HG03520 (cell line): ENCODE measurements at regions not wholly inside any gene's neighbourhood (a gene's known extent, or its start where the extent isn't known, plus 50 kb on each side); places are given as distances from the start of the nearest gene placed in this dataset.
"Not testable (repeated sequence)": the region's sequence is repeated elsewhere in the genome, so short reads cannot be mapped to it uniquely, and the experiment has no call there.

Experiments
- ATAC-seq: cut with Tn5 transposase; IDR thresholded peaks from one replicate; pipeline ENCODE4 v1.9.1; 2021; ENCODE audit warnings: mild to moderate bottlenecking, moderate library complexity; ENCODE audit not compliant: unreplicated experiment

DNA sequence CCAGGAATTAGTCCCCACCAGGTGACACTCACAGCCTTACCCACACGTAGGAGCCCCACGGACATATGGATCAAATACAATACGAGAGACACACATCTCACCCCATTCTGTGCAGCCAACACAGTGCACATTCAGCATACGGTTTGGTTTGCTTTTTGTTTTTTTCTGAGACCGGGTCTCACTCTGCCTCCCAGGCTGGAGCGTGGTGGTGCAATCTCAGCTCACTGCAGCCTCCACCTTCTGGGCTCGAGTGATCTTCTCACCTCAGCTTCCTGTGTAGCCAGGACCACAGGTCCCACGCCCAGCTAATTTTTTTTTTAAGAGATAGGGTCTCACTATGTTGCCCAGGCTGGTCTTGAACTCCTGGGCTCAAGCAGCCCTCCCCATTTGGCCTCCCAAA lies 102.8 kb downstream of the POTEB start:
- not testable (repeated sequence) for ATAC-seq

DNA sequence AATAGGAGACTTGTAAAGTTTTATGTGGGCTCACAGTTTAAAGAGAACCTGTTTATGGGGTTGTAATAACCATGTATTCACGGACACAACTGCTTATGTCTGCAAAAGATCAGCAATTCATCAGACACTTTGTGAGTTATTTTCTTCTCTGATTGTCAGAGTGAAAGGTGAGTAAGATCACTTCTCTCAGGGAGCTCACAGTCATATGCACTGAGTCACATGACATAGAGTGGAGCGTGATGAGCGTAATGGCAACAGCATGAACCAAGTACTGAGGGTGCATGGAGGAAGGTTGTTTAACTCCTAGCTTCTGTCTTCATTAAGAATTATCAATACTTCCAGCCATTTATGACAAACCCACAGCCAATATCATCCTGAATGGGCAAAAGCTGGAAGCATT lies 111.0 kb downstream of the POTEB start:
- ATAC-seq = not testable (repeated sequence)

DNA sequence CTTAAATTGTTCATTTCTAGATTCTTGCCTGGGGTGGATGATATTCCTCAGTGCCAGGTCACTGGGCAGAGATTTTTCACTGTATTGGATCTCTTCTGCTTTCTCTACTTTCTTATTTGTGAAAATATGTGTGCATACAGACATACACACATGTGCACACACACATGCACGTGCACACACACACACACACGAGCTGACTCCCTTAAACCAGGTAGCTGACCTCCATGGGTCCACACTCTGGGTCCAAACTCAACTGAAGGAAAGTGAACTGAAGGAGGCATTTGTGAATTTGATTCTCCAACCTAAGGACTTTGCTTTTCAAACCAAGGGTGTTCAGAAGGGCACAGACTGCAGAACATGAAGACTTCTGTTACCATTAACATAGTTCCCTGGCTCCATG lies 113.8 kb downstream of the POTEB start:
- not testable (repeated sequence) for ATAC-seq

DNA sequence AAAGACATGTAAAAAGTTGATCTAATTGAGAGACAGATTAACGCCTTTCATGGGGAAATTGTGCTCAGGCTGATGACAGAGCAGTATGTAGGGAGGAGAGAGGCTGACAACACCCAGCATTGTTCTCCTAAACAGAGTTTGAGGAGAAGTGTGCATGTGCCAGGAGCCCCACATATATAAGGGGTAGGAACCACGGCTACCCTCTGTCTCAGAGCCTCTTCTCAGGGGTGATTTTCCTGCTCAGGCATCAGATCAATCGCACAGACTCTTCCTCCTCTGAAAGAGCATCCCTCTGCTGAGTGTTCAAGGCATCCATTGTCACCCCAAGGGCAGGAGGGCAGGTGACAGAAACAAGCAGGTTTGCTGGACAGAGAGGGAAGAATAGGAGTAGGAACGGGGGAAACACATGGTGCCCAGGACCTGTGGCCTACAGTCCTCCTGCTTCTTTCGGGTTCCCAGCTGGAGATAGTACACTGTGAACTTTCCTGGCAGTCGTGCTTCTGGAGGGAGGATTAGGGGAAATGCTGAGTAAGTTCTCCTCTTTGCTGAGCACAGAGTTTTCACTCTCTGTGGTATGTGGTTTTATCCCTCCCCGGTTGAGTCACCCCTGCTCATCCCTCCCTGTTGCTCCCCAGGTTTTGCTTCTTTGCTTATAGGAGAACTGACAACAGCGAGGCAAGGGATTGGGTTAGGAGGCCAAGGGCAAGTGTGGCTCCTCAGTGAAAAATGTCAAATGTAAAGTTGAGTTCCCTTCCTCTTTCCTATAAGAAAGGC lies 117.1 kb downstream of the POTEB start:
- not testable (repeated sequence) for ATAC-seq

DNA sequence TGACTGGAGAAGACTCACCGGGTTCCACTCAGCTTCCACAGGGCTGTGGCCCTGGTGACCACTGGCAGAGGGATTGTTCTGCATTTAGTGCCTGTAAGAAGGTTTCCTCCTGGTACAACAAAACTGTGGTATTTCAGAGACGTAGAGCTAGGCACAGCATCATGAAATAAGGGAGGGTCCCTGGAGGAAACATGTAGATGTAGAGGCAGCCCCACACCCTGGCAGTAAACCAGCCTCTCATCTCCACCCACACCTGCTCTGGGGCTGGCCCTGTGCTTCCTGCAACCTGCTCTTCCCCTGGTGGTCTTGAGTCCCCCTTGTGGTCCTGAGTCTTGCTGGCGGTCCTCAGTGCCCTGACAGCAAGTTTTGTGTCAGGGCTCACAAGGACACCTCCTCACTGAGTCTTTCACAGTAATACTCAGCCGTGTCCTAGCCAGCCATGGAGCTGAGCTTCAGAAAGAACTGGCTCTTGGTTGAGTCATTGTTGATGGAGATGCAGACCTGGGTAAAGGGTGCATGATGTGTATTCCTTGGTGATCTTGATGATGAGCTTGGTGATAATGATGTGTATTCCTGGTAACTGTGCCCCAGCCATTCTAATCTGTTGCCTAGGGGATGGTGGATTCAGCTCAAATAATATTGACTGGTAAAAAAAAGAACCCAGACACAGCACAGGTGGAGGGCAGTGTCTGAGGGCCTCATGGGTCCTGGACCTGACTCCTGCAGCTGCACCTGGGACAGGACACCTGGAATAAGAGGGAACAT lies 118.0 kb downstream of the POTEB start:
- not testable (repeated sequence) for ATAC-seq

DNA sequence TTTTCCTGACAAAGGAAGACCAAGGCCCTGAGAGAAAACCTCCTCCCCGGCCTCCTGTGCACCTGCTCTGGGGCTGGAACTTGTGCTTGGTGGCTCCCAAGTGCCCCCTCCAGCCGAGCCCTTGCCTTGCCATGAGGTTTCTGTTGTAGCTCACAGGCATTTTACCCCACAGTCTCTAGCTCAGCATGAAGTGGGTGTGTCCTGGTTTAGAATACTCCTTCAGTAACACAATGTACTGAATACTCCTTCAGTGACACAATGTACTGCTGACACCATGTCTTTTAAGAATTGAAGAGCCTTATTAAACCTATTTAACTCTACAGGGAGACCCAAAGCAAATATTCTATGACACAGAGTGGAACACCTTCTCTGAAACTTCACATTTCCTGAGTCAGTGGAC lies 123.7 kb downstream of the POTEB start:
- not testable (repeated sequence) for ATAC-seq

DNA sequence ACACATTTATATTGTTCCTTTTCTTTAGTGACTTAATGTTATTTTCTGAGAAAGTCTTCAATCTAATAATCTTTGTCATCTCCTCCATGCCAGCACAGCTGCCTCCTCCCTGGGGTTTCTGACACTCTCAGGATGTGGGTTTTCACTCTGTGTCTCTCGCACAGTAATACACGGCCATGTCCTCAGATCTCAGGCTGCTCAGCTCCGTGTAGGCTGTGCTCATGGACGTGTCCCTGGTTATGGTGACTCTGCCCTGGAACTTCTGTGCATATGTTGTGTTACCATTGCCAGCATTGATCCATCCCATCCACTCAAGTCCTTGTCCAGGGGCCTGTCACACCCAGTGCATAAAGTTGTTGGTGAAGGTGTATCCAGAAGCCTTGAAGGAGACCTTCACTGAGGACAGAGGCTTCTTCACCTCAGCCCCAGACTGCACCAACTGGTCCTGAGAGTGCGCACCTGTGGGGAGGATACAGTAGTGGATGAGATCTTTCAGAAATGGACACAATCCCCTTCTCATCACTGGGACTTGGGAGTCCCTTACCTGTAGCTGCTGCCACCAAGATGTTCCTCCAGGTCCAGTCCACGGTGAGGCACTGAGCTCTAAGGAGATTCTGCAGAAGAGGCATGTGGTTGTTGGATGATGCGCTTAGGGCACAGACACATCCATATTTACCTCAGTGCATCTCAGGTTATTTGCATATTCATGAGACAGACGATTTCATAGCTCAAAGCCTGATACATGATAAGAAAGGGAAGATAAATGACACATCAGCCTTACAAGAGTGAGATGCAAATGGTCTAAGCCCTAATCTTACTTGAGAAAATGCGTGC lies 125.2 kb downstream of the POTEB start:
- ATAC-seq = not testable (repeated sequence)

DNA sequence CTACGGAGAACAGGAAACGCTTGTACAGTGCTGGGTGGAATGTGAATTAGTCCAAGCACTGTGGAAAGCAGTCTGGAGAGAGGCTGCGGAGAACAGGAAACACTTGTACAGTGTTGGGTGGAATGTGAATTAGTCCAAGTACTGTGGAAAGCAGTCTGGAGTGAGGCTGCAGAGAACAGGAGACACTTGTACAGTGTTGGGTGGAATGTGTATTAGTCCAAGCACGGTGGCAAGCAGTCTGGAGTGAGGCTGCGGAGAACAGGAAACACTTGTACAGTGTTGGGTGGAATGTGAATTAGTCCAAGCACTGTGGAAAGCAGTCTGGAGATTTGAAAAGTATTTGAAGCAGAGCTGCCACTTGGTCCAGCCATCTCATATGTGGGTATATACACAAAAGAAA lies 128.4 kb downstream of the POTEB start:
- not testable (repeated sequence) for ATAC-seq

DNA sequence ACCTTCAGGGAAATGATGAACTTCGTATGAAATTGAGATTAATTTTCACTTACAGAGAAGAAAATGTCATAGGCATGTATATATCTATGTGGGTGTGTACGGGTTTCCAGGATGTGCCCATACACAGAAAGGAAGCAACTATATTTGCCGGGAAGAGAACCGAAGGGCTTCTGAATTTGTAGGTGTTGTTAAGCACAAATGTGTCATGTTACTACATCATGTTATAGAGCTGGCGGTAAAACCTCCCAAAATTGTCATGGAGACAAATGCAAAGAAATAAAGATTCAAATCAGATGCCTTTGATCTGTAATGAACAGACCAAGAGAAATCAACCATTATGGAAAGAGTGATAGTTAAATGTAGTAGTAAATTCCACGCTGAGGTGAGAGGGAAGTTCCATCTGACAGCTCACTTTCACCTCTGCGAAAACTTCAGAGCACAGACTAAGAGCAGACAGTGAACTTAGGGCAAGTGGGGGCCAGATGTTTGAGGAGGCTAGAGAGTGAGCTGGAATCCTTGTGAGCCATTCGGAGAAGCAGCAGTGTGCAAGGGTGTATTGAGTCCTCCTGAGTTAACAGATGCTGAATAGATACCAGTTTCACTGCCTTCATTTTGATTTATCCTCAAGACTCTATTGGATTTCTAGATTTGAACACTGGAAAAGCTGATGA lies 133.2 kb downstream of the POTEB start:
- ATAC-seq = not testable (repeated sequence)

DNA sequence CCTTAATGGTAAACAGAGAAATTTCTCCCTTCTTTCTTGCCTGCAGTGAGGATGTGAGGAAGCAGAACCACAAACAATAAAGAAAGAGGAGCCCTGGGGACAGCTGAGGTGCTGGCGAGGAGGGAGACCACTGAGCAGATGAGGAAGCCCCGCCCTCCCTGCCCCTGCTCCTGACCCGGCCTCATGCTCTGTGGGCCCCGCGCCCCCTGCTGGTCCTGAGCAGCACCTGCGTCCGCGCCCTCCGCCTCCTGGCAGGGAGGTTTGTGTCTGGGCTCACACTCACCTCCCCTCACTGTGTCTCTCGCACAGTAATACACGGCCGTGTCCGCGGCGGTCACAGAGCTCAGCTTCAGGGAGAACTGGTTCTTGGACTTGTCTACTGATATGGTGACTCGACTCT lies 135.5 kb downstream of the POTEB start:
- ATAC-seq = peak; percentile 91

DNA sequence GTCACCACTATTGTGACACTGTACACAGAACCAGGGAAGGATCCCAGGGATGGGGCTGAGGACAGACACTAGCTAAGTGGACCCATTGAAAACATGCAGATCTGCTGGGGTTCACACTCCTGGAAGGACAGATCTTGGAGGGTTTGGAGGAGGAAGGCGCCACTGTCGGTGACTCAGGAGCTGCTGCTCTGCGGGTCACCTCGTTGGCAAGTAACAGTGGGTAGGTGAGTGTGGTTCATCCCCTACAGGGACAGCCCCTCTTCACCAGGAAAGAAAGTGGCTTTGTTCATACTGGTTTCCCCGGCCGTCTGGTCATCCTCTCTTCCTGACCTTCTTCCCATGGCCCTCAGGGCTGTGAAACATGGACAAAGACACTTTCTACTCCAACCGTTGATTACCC lies 139.5 kb downstream of the POTEB start:
- not testable (repeated sequence) for ATAC-seq

DNA sequence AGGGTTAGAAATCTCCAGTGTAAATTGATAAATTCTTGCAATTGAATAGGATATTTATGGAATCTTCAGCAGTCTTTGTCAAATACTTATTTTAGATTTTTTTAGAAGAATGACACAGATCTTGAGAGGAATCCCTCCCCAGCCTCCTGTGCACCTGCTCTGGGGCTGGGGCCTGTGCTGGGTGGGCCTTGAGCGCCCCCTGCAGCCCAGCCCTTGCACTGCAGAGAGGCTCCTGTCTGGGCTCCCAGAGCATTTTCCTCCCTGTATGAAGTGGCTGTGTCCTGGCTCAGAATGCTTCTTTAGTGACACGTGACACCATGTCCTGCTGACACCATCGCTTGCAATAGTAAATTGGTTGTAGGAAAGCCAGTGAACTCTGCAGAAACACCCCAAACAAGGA lies 141.1 kb downstream of the POTEB start:
- ATAC-seq = not testable (repeated sequence)

DNA sequence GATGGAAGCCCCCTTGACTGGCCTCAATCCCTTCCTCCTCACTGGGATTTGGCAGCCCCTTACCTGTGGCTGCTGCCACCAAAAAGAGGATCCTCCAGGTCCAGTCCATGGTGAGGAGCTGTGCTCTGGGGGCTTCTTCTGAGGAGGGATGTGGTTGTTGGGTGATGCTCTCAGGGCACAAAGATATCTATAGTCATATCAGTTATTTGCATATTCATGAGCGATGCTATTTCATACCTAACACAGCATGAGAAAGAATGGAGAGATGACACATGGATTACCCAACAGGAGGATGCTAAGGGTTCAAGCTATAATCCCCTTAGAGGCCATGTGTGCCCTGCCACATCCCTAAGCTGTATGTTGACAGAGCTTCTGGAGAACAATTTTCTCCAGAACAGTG lies 141.7 kb downstream of the POTEB start:
- ATAC-seq = not testable (repeated sequence)

DNA sequence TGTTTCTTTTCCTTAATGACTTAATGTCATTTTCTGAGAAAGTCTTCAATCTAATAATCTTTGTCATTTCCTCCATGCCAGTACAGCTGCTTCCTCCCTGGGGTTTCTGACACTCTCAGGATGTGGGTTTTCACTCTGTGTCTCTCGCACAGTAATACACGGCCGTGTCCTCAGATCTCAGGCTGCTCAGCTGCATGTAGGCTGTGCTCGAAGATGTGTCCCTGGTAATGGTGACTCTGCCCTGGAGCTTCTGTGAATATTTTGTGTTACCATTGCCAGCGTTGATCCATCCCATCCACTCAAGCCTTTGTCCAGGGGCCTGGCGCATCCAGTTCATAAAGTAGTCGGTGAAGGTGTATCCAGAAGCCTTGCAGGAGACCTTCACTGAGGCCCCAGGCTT lies 142.2 kb downstream of the POTEB start:
- ATAC-seq = not testable (repeated sequence)

DNA sequence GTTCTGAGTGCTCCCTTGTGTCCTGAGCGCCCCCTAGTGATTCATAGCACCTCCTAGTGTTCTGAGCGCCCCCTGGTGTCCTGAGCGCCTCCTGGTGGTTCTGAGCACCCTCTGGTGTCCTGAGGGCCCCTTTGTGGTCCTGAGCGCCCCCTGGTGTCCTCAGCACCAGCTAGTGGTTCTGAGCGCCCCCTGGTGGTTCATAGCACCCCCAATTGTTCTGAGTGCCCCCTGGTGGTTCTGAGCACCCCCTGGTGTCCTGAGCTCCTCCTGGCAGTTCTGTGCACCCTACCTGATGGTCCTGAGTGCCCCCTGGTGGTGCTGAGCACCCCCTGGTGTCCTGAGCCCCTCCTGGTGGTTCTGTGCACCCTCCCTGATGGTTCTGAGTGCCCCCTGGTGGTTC lies 146.0 kb downstream of the POTEB start:
- ATAC-seq = peak; percentile 51

DNA sequence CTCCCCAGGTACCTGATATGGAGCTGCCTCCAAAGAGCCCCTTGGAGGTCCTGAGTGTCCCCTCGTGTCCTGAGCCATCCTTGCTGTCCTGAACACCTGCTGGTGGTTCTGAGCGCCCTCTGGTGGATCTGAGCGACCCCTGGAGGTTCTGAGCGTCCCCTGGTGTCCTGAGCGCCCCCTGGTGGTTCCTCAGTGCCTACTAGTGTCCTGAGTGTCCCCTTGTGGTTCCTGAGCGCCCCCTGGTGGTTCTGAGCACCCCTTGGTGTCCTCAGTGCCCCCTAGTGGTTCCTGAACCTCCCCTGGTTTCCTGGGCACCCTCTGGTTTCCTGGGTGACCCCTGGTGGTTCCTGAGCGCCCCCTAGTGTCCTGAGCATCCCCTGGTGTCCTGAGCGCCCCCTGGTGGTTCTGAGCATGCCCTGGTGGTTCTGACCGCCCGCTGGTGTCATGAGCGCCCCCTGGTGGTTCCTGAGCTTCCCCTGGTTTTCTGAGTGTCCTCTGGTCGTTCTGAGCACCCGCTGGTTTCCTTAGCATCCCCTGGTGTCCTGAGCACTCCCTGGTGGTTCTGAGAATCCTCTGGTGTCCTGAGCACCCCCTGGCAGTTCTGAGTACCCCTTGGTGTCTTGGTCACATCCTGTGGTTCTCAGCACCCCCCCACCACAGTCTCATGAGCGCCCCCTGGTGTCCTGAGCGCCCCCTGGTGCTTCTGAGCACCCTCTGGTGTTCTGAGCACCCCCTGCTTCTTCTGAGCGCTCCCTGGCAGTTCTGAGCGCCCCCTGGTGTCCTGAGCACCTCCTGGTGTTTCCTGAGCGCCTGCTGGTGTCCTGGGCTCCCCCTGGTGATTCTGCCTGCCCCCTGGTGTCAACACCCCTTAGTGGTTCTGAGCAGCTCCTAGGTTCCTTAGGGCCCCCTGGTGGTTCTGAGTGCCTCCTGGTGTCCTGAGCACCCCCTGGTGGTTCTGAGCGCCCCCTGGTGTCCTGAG lies 146.8 kb downstream of the POTEB start:
- ATAC-seq = peak; percentile 58

DNA sequence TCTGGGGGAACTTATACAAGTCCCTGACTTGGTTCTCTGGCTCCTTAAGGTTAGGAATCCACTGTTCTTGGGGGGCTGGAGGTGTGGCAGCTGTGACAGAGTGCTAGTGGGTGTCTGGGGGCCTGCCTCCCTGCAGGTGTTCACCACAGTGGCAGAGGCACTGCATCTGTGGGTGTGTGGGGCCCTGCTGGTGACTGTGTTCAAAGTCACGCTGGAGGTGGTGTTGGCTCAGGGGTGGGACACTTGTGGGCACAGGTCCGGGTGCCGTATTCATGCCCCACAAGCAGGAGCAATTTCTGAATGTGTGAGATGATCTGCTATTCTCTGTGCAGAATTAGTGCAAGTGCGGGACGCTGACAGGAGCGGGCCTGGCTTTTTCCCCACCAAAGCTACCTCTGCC lies 152.5 kb downstream of the POTEB start:
- not testable (repeated sequence) for ATAC-seq

DNA sequence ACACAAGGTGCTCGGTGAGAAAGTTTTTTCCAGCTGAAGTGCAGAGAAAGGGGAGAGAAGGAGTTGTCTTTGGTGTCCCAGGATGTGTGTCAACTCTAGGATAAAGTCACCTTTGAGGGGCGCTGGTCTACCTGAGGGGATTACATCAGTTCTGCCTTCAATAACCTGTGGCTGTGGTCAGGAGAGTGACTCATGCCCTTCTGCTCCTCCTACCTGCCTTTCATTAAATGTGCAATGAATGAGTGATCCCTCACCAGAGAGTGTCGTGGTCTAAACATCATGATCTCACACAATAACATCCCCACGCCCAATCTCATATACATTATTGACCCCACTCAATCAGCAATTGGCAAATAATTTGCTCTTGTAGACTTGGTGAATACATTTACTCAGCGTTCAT lies 156.4 kb downstream of the POTEB start:
- not testable (repeated sequence) for ATAC-seq

DNA sequence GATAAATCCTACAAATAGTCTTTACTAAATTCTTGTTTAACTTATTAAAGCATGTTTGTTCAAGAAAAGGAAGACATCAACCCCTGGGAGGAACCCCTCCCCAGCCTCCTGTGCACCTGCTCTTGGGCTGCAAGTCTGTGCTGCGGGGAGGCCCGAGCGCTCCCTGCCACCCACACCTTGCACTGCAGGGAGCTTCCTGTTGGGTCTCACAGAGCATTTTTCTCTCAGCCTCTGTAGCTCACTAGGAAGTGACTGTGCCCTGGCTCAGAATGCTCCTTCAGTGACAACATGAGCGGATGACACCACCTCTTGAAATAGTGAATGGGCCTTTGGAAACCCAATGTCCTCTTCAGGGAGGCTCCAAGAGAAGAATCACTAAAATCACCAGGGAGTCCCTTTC lies 158.8 kb downstream of the POTEB start:
- ATAC-seq = peak; percentile 74

DNA sequence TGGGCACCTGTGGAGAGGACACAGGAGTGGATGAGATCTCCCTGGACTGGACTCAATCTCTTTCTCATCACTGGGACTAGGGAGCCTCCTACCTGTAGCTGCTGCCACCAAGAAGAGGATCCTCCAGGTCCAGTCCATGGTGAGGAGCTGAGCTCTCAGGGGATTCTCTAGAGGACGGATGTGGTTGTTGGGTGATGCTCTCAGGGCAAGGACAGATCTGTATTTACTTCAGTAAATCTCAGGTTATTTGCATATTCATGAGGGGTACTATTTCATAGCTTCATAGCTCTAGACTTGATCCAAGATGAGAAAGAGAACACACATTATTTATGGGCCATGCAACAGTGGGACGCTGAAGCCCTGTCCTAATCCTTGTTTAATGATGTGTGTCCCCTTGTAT lies 159.4 kb downstream of the POTEB start:
- peak; percentile 71 for ATAC-seq
